DMS 273 treated with DMSO at 0.1 percent for 48 hours (cell line): ENCODE measurements at regions not wholly inside any gene's neighbourhood (a gene's known extent, or its start where the extent isn't known, plus 50 kb on each side); places are given as distances from the start of the nearest gene placed in this dataset.
A peak's percentile ranks its signal among the peaks of the same experiment; 100 is the strongest.

Experiments
- DNase-seq: peaks from one replicate; lab custom pipeline; 2025; lab: John Stamatoyannopoulos, UW

GRCh38 chr2:104408266-104408665 lies 445.6 kb upstream of the POU3F3 start:
- peak; percentile 36 for DNase-seq

- DNase-seq, result peak; percentile 37
These were observed 443.8 kb upstream of the POU3F3 start for GRCh38 chr2:104410136-104410535.

DNA sequence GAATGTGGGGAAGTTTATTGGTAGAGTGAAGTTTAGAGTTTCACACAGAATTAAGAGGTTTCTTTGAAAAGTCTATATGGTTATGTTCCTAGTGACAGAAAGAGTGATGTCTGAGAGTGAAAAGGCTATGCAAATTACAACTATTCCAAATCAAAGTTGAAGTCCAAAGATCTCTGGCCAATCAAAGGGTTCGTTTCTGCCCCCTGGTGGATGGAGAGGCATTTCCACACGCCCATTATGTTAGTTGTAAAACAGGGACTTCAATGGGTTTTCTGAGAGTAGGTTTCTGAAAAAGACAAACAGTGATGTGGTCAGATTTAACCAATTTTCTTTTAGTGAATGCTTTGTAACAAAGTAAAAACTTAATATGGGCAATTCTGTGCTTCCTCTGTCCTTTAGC lies 441.5 kb upstream of the POU3F3 start:
- DNase-seq, result no peak

- no peak for DNase-seq
These were observed 440.0 kb upstream of the POU3F3 start for GRCh38 chr2:104413890-104414289.

GRCh38 chr2:104415284-104415683 lies 438.6 kb upstream of the POU3F3 start:
- no peak for DNase-seq

DNA sequence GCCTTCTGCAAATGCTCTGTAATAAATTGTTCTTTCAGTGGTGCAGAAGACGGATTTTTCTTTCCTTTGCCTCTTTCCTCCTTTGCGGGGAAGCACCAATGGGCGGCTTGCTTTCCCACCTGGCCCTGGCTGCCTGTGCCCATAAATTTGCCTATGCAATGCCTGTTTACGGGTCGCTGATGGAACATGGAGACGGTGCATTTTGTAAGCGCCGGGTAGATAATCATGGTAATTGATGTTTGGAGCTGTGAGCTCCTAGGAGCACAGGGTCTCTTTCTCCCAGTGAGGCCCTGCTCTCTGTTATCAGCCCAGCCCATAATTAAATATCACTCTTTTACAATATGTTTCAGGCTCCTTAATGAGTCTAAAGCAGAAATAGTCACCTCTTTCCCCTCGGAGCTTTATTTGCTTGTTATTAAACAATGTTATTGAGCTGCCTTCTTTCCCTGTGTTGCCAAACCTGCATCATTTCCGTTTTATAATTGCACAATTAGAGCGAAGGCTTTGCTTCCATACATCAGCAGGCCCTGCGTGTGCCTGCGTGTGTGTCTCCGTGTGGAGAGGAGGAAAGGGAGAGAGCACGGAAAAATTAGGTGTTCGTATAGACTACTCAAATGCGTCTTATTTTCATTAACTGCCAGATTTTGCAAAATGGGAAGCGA lies 437.4 kb upstream of the POU3F3 start:
- DNase-seq, result no peak

DNA sequence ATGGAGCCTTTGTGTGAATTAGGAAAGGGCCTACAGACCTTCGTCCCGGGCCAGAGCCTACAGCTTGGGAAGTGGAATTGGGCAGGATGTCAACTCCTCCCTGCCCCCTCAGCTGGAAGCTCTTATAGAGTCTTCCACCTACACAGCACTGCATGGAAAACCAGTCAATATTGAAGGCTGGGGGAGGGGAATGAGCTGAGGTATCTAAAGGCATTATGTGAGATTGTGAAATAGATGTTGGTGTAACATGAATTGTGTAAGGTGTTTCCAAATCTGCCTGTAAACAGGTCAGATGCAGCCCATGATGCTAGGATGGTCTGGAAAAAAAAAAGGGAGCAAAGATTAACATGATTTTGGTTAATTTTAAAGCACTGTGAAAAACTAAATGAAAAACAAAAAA lies 433.5 kb upstream of the POU3F3 start:
- DNase-seq, result no peak

- no peak for DNase-seq
These were observed 433.0 kb upstream of the POU3F3 start for GRCh38 chr2:104420953-104421352.

DNA sequence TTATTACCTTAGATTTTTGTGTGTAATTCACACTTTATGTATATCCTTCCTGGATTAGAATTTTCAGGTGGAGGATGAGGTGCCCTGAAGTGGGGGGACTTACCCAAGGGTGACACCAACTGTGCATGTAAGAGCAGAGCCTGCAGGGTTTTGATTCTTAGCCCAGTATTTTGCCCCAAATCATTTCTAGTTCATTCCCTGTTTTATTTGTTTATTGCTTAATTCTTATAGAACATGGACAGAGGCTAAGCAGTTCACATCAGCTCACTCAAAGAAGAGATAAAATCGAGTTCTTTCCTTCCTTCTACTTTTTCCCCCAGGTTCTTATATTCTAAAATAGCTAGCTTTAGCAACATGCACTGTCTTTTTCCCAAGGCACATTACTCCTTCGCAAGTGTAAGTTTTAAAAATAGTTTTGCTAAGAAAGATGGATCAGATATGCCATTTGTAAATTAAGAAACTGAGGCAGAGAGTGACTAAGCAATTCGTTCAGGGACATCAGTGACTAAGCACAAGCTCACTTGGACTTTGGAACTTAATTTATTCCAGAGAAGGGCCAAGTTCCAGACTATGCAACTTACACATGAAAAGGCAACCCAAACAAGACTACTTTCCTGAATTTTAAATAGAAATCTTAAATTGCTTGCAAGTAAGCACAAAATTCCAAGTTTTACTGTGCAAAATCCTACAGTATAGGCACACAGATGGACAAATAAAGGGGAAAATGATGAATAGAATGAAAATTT lies 427.9 kb upstream of the POU3F3 start:
- no peak for DNase-seq

DNA sequence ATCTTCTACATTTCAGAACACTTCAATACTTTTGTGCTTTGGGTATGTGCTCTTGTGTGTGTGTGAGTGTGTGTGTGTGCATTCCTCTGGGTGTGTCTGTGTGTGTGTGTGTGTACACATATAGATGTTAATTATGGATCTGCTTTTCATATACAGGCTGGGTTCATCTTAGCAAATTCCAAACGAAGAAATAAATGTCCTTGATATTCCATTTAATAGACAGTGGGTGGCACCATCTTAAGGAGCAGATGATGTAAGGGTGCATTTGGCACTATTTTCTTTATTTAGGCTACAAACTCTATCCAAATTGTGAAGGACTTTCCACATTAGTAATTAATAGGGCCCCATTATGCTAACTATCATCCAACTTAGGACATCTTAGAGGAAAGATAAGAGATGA lies 425.8 kb upstream of the POU3F3 start:
- no peak for DNase-seq

- DNase-seq, result no peak
These were observed 424.1 kb upstream of the POU3F3 start for GRCh38 chr2:104429639-104430358.

- no peak for DNase-seq
These were observed 423.6 kb upstream of the POU3F3 start for GRCh38 chr2:104430359-104430740.

DNA sequence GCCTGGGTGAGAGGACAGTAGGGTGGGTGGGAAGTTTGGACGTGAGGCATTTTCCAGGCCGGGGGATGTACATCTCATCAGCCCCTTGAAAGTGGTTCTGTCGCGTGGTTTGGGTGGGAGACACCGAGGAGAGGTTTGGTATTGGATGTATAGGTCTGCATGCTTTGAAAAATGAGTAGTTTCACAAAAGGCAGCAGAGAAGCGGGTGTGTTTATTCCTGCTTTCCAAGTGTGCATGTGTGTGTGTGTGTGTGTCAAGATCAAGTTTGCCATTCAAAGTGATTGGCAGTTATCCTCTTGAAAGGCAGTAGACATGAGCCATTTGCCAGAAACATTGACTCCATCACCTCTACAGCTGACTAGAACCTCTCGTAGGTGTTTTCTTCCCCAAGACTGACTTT lies 423.1 kb upstream of the POU3F3 start:
- no peak for DNase-seq

- no peak for DNase-seq
These were observed 422.2 kb upstream of the POU3F3 start for GRCh38 chr2:104431701-104432121.

- no peak for DNase-seq
These were observed 421.5 kb upstream of the POU3F3 start for GRCh38 chr2:104432401-104432800.

DNA sequence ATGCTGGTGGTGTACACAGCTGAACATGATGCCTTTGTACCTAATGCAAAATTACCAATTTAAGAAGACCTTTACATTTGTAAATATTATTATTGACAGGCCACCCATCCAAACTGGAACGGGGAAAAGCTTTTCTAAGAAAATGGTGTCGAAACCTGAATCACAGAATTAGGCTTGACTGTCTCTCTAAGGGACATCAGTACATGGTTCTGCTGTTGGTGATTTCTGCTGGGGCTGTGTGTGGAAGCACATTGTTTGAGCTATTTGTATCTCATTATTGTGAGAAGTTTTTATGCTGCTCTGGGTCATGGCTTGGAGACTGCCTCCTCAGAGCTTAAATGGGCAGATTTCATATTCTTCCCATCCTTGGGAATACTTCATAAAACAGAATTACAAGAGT lies 420.9 kb upstream of the POU3F3 start:
- no peak for DNase-seq

GRCh38 chr2:104433657-104434056 lies 420.3 kb upstream of the POU3F3 start:
- no peak for DNase-seq

DNA sequence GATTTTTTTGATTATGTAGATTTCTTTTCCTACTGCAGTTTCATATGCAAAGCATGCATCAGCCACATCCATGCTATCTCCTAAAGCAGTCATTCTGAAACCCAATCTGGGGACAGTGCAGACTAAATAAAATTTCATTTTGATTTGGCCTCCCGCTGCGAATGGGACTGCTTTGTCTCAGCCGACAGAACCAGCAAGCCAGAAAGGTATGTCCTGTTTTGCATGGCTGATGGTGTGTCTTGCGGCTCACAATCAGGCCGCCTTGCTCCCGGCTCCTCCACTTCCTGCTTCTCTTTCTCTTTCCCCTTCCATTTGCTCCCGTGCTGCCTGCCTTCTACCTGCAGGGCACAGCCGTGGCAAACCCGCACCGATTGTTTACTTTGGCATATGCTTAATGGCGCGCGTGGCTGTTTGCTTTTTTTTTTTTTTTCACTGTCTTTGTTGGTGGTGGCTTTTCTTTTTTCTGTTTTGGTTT lies 419.6 kb upstream of the POU3F3 start:
- no peak for DNase-seq

DNA sequence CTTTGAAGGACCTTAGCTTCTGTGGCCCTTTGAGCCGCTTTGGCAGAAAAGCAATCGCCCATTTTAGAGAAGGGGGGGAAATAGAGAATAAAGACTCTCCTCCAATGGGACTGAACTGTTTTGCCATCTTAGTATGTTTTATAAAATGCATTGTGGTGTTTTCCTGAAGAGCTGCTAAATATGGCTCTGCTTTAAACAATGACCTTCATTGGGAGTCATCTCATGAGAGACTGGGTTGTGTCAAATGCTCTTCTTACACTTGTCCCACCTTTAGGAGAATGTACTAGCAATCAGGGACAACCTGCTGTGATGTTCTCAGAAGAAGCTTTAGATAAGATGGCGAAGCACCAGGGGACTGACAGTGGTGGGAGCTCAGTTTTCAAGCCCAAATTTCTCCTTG lies 418.9 kb upstream of the POU3F3 start:
- DNase-seq, result no peak

DNA sequence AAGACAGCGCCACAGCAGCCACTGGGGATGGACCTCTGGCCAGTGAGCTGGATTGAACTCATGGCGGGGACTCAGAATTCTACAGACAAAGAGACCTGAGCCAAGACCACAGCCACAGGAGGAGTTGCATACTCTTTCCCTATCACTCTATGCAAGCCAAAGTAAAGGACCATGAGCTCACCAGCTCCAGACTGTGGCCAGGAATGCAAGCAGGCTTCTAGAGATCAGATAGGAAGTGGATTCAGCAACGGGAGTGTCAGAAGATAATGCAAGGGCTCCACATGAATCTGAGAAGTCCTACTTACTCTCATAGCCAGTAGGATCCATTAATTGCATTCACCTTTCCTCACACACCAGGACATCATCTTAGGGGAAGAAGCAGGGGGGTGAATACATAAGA lies 415.4 kb upstream of the POU3F3 start:
- DNase-seq, result no peak

DNA sequence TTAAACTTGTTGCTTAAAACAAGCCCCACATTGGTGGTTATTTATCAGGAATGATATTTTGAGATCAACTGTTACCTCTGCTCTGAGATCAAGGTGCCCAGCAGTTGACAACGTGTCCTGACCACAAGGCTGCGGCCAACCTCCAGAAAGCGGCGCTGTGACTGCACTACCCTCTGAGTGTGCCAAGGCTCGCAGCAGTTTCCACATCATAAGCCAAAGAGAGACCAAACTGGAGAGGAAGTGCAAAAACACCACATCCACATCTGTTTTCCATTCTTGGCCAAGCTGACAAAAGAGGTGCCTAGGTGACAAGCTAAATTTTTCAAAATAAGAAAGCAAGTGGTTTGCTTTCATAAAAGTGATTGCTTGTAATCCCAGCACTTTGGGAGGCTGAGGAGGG lies 410.8 kb upstream of the POU3F3 start:
- DNase-seq, result no peak

DNA sequence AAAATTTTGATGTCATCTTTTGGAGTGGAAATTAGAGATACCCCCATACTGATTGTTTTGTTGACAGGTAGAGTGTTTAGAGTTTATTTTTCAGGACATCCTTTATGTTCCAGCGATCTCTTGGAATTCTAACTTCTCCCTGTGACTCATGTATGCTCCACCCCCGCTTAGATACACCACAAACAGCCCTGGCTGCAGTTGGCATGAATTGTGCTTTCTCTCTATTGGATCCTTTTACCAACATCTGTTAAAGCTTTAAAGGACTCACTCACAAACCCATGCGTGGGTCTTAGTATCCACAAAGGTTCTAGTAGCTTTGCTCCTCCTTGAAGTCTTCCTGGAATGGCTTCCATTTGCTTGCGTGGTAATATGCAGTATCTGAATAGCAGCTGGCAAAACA lies 409.5 kb upstream of the POU3F3 start:
- DNase-seq, result no peak

GRCh38 chr2:104444889-104445288 lies 409.0 kb upstream of the POU3F3 start:
- no peak for DNase-seq
